IgD-negative memory B cell (primary cell): ENCODE measurements at regions not wholly inside any gene's neighbourhood (a gene's known extent, or its start where the extent isn't known, plus 50 kb on each side); places are given as distances from the start of the nearest gene placed in this dataset.

ENCODE experiments used
- H3K27ac Mint-ChIP-seq, 3 donors: one replicate each; pipeline ENCODE4 v1.8.0; 2020 to 2022; ENCODE audit warnings: mild to moderate bottlenecking in 3 of 3, mixed read lengths in 3 of 3, moderate library complexity in 1 of 3
- H3K27me3 Mint-ChIP-seq: one replicate; pipeline ENCODE4 v1.8.0; 2021; ENCODE audit warnings: mixed read lengths
- H3K36me3 Mint-ChIP-seq: one replicate; pipeline ENCODE4 v1.8.0; 2020; ENCODE audit warnings: mild to moderate bottlenecking, mixed read lengths
- H3K4me1 Mint-ChIP-seq, 3 donors: one replicate each; pipeline ENCODE4 v1.8.0; 2020 to 2022; ENCODE audit warnings: mixed read lengths in 3 of 3, mild to moderate bottlenecking in 1 of 3
- H3K4me3 Mint-ChIP-seq, 4 donors: one replicate each; pipeline ENCODE4 v1.8.0; 2020 to 2022; ENCODE audit warnings: mild to moderate bottlenecking in 4 of 4, mixed read lengths in 4 of 4, moderate library complexity in 3 of 4
- H3K9me3 Mint-ChIP-seq, 3 donors: one replicate each; pipeline ENCODE4 v1.8.0; 2020 to 2021; ENCODE audit warnings: mixed read lengths in 3 of 3, mild to moderate bottlenecking in 1 of 3

GRCh38 chr4:187020676-187021075 is 297.0 kb upstream of the FAT1 start:
- Mint-ChIP-seq H3K27me3 (no peaks in the 10 kb centered on the region), H3K4me3 (no peak overlapping the region), H3K4me1 (no peaks in the 10 kb centered on the region), H3K27ac (no peak overlapping the region), H3K36me3 (peaks cover 3% of the 10 kb centered on the region), H3K9me3 (peaks cover 2 to 18% (median 11%) of the 10 kb centered on the region in 3 donors)

- Mint-ChIP-seq H3K4me1 (no peaks in the 10 kb centered on the region), H3K4me3 (peak overlapping the region in 1 of 4 donors; percentile 15), H3K27ac (no peak overlapping the region)
Observed at GRCh38 chr4:187021436-187022205, 298.0 kb upstream of the FAT1 start.

DNA sequence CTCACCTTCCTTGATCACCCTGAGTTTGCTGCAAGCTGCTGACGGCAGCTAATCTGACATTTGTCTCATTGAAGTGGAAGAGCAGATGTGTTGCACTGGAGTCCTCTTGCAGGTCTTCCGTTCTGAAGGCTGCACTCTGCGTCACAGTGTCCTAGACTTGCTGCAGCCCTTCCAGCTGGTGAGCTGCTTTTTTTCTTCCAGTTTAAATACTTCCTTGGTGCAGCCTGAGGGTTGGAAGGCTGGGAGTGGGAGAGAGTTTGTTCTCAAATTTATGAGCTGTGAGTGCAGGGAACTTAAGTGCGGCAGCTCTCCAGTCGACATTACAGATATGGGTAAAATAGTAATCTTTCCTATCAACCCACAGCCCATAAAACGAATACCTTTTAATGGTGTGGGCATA is 303.6 kb upstream of the FAT1 start:
- no peaks in the 10 kb centered on the region for H3K36me3 Mint-ChIP-seq
- H3K4me1 Mint-ChIP-seq = no peaks in the 10 kb centered on the region
- no peaks in the 10 kb centered on the region for H3K27me3 Mint-ChIP-seq
- H3K9me3 Mint-ChIP-seq = peaks cover 6 to 26% (median 15%) of the 10 kb centered on the region in 3 donors
- no peak overlapping the region for H3K27ac Mint-ChIP-seq
- H3K4me3 Mint-ChIP-seq = no peak overlapping the region

More at GRCh38 chr4:187021436-187022205, 298.0 kb upstream of the FAT1 start:
- H3K36me3 Mint-ChIP-seq = no peaks in the 10 kb centered on the region
- peaks cover 2 to 21% (median 17%) of the 10 kb centered on the region in 3 donors for H3K9me3 Mint-ChIP-seq
- no peaks in the 10 kb centered on the region for H3K27me3 Mint-ChIP-seq

DNA sequence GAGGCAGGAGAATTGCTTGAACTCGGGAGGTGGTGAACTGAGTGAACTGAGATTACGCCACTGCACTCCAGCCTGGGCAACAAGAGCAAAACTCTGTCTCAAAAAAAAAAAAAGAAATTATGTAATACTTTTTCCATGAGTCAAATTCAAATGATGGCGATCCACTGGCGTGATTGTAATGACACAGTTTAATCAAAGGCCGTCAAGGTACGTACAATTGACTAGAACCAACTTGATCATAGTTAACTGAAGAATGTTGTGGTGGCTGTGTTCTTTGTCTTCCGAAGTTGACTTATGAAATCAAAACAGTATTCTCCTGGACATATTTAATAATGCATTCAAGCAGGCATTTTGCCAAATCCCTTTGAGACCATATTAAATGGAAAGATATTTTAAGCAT is 318.6 kb upstream of the FAT1 start:
- Mint-ChIP-seq H3K4me1 (no peaks in the 10 kb centered on the region), H3K27ac (no peak overlapping the region), H3K4me3 (no peak overlapping the region), H3K27me3 (no peaks in the 10 kb centered on the region), H3K9me3 (peaks cover 3 to 9% (median 6%) of the 10 kb centered on the region in 3 donors), H3K36me3 (no peaks in the 10 kb centered on the region)

- no peaks in the 10 kb centered on the region for H3K36me3 Mint-ChIP-seq
- H3K27me3 Mint-ChIP-seq = no peaks in the 10 kb centered on the region
- peaks cover 3 to 9% (median 3%) of the 10 kb centered on the region in 3 donors for H3K9me3 Mint-ChIP-seq
- no peaks in the 10 kb centered on the region for H3K4me1 Mint-ChIP-seq
- no peak overlapping the region for H3K27ac Mint-ChIP-seq
- H3K4me3 Mint-ChIP-seq = no peak overlapping the region
Observed at GRCh38 chr4:187046471-187046870, 322.8 kb upstream of the FAT1 start.

- Mint-ChIP-seq H3K4me3 (no peak overlapping the region), H3K27me3 (no peaks in the 10 kb centered on the region), H3K27ac (no peak overlapping the region), H3K9me3 (peaks cover 2 to 6% (median 2%) of the 10 kb centered on the region in 3 donors), H3K4me1 (no peaks in the 10 kb centered on the region), H3K36me3 (no peaks in the 10 kb centered on the region)
Observed at GRCh38 chr4:187059021-187059420, 335.4 kb upstream of the FAT1 start.

DNA sequence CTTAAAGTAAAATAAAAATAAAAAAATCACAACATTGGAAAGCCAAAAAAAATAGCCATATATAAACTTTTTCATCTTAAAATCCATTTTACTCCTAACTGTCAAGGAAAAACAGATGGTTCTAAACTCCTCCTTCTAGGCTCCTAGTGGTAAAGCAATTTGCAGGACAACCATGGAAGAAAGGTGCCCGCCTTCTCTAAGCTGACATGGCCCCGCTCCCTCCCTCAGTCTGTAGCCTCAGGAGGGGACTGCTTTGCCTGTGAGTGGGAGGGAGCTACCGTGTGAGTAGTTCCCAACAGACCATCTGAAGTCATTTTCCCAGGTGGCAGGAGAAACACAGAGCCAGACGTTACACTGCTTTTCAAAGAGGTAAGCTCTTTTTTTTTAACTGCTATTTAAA is 336.2 kb upstream of the FAT1 start:
- Mint-ChIP-seq H3K27ac (no peak overlapping the region), H3K27me3 (no peaks in the 10 kb centered on the region), H3K4me3 (no peak overlapping the region), H3K4me1 (no peaks in the 10 kb centered on the region), H3K36me3 (no peaks in the 10 kb centered on the region), H3K9me3 (peaks cover 2 to 6% (median 2%) of the 10 kb centered on the region in 3 donors)

DNA sequence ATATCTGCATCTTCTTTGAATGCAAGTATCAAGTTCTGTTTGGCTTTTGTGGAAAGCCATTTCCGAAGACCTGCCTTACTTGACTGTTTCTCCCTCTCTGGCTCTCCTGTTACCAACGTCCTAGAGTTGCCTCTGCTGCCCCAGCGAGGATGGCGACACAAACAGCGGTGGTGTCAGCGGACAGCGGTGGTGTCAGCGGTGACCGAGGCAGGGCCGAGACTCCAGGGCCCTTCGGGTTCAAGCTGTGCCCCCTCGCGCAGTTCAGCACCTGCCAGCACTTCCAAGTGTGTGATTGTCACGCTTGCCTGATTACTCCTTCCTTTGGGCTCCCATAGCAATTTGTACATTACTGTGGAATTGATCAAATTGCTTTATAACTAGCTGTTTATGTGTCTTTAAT is 336.9 kb upstream of the FAT1 start:
- H3K4me1 Mint-ChIP-seq = no peaks in the 10 kb centered on the region

GRCh38 chr4:187063251-187063650 is 339.6 kb upstream of the FAT1 start:
- no peaks in the 10 kb centered on the region for H3K36me3 Mint-ChIP-seq

More for the DNA sequence above, 336.9 kb upstream of the FAT1 start:
- H3K27ac Mint-ChIP-seq = no peak overlapping the region
- H3K27me3 Mint-ChIP-seq = no peaks in the 10 kb centered on the region
- H3K36me3 Mint-ChIP-seq = no peaks in the 10 kb centered on the region
- H3K4me3 Mint-ChIP-seq = no peak overlapping the region
- H3K9me3 Mint-ChIP-seq = peaks cover 2 to 6% (median 2%) of the 10 kb centered on the region in 3 donors

GRCh38 chr4:187064033-187064432 is 340.4 kb upstream of the FAT1 start:
- no peaks in the 10 kb centered on the region for H3K4me1 Mint-ChIP-seq
- H3K27me3 Mint-ChIP-seq = no peaks in the 10 kb centered on the region
- no peak overlapping the region for H3K27ac Mint-ChIP-seq
- H3K36me3 Mint-ChIP-seq = no peaks in the 10 kb centered on the region
- H3K9me3 Mint-ChIP-seq = peaks cover 2 to 6% (median 3%) of the 10 kb centered on the region in 3 donors
- no peak overlapping the region for H3K4me3 Mint-ChIP-seq

More at GRCh38 chr4:187063251-187063650, 339.6 kb upstream of the FAT1 start:
- Mint-ChIP-seq H3K27ac (no peak overlapping the region), H3K4me1 (no peaks in the 10 kb centered on the region), H3K9me3 (peaks cover 0 to 6% (median 2%) of the 10 kb centered on the region in 3 donors), H3K4me3 (no peak overlapping the region), H3K27me3 (no peaks in the 10 kb centered on the region)

DNA sequence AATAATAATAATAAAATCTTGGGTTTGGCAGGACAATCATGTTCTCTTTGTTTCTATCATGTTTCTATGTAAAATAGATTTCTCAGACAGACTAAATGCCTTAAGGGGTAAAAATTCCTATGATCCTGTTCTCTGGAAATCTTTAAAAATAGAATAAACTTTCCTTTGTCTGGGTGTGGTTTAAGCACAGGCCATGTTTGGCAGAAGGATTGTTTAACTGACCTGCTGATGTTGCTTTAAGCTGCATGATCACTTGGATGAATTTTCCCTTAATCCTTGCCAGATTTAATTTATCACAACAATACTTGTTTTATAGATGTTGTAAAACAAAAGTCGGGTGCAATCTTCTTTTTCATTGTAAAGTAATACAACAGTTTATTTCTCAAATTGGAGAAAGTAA is 341.7 kb upstream of the FAT1 start:
- H3K27me3 Mint-ChIP-seq = no peaks in the 10 kb centered on the region
- H3K4me1 Mint-ChIP-seq = no peaks in the 10 kb centered on the region
- H3K9me3 Mint-ChIP-seq = peaks cover 2 to 6% (median 3%) of the 10 kb centered on the region in 3 donors
- H3K27ac Mint-ChIP-seq = no peak overlapping the region
- no peaks in the 10 kb centered on the region for H3K36me3 Mint-ChIP-seq
- no peak overlapping the region for H3K4me3 Mint-ChIP-seq

- H3K4me3 Mint-ChIP-seq = no peak overlapping the region
- H3K27me3 Mint-ChIP-seq = no peaks in the 10 kb centered on the region
- no peak overlapping the region for H3K27ac Mint-ChIP-seq
- H3K36me3 Mint-ChIP-seq = no peaks in the 10 kb centered on the region
- peaks cover 2 to 3% (median 3%) of the 10 kb centered on the region in 3 donors for H3K9me3 Mint-ChIP-seq
- no peaks in the 10 kb centered on the region for H3K4me1 Mint-ChIP-seq
Observed at GRCh38 chr4:187065806-187066205, 342.1 kb upstream of the FAT1 start.

GRCh38 chr4:187069398-187069797 is 345.7 kb upstream of the FAT1 start:
- Mint-ChIP-seq H3K4me3 (no peak overlapping the region), H3K27ac (no peak overlapping the region), H3K27me3 (no peaks in the 10 kb centered on the region), H3K36me3 (no peaks in the 10 kb centered on the region), H3K9me3 (peaks cover 0 to 7% (median 3%) of the 10 kb centered on the region in 3 donors), H3K4me1 (no peaks in the 10 kb centered on the region)

DNA sequence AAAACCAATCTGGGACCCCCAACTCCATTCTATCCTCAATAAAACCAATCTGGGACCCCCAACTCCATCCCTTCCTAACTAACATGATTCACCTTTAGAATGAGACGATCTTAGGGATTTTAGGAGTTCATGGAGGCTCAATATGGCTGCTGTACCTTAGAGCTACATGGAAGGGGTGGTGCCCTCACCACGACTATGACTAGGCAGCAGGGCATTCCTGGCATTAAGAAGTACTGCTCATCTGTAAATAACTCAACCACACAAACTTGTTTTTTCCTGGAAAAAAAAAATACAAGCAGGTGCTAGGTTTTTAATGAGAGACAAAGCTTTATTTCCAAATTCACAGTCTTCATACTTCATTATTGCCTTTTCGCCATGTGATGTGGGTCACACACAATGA is 346.5 kb upstream of the FAT1 start:
- Mint-ChIP-seq H3K27me3 (no peaks in the 10 kb centered on the region), H3K4me1 (no peaks in the 10 kb centered on the region), H3K9me3 (peaks cover 0 to 7% (median 3%) of the 10 kb centered on the region in 3 donors), H3K36me3 (no peaks in the 10 kb centered on the region), H3K4me3 (no peak overlapping the region), H3K27ac (no peak overlapping the region)

- no peaks in the 10 kb centered on the region for H3K4me1 Mint-ChIP-seq
- H3K36me3 Mint-ChIP-seq = no peaks in the 10 kb centered on the region
- H3K9me3 Mint-ChIP-seq = peaks cover 0 to 7% (median 3%) of the 10 kb centered on the region in 3 donors
- no peak overlapping the region for H3K4me3 Mint-ChIP-seq
- no peaks in the 10 kb centered on the region for H3K27me3 Mint-ChIP-seq
- H3K27ac Mint-ChIP-seq = no peak overlapping the region
Observed at GRCh38 chr4:187070740-187071139, 347.1 kb upstream of the FAT1 start.
